HepG2 (cell line): ENCODE measurements at regions not wholly inside any gene's neighbourhood (a gene's known extent, or its start where the extent isn't known, plus 50 kb on each side); places are given as distances from the start of the nearest gene placed in this dataset.

ENCODE experiments used
- ATAC-seq: fragments of 200-7000 bp; cut with Tn5 transposase; 3 replicates; pipeline ENCODE4 v1.9.1; 2020; ENCODE audit warnings: mild to moderate bottlenecking, moderate library complexity
- BruUV-seq: library from RNA; stranded (reverse); fragments of 400-500 nt; replicated peaks from 2 replicates; lab custom pipeline; 2021; lab: Mats Ljungman, UMichigan
- CTCF ChIA-PET: fragments of 300-600 bp; formaldehyde crosslinking; extraction: SDS; loops from one replicate; lab custom pipeline; 2021; ENCODE audit warnings: low total read pairs, inconsistent platforms, low intra/inter-chr PET ratio; lab: Yijun Ruan, JAX
- POLR2A ChIA-PET: fragments of 350-600 bp; sonication (Branson Sonifier 250); formaldehyde crosslinking; loops from one replicate; lab custom pipeline; 2020; ENCODE audit warnings: antibody characterized with exemption, inconsistent platforms; lab: Yijun Ruan, JAX
- DNase-seq: peaks from one replicate; pipeline ENCODE4 v3.0.0-alpha.2; 2015; ENCODE audit warnings: low spot score
- FAIRE-seq: peaks from 3 replicates; lab custom pipeline; 2011; peaks lifted over from hg19 to GRCh38; lab: Jason Lieb, UNC
- H2AFZ ChIP-seq: one replicate; pipeline ENCODE4 v1.6.1; 2011; ENCODE audit warnings: low read length, inconsistent platforms
- H3K27ac ChIP-seq: fragments of 300-600 bp; 3 replicates; pipeline ENCODE4 v1.8.0; 2011; ENCODE audit warnings: mixed run types, mild to moderate bottlenecking, mixed read lengths, low read length, inconsistent platforms; ENCODE audit not compliant: insufficient read depth; ENCODE audit errors: extremely low read length
- H3K27me3 ChIP-seq, 2 experiments: fragments of 200-600 bp in 1 of 2; 2 replicates in 1 of 2; 3 replicates in 1 of 2; pipeline versions ENCODE4 v1.6.0 to v1.8.0; 2011; ENCODE audit warnings: low read length in 2 of 2, mild to moderate bottlenecking in 2 of 2, moderate library complexity in 2 of 2, inconsistent platforms in 1 of 2; ENCODE audit not compliant: insufficient read depth in 2 of 2, control insufficient read depth in 1 of 2
- H3K36me3 ChIP-seq, 2 experiments: fragments of 200-600 bp in 1 of 2; replicated peaks in 1 of 2; 2 replicates in 1 of 2; 3 replicates in 1 of 2; pipeline versions ENCODE4 v1.5.1 to v1.8.0; 2011; ENCODE audit warnings: low read length in 2 of 2, inconsistent platforms in 1 of 2; ENCODE audit not compliant: insufficient read depth in 2 of 2, control insufficient read depth in 1 of 2
- H3K4me1 ChIP-seq: 2 replicates; pipeline ENCODE4 v1.5.1; 2012; ENCODE audit warnings: low read length, inconsistent platforms; ENCODE audit not compliant: insufficient read depth
- H3K4me2 ChIP-seq: 2 replicates; pipeline ENCODE4 v1.6.0; 2011; ENCODE audit warnings: low read depth, low read length, inconsistent platforms
- H3K4me3 ChIP-seq, 3 experiments: fragments of 200-600 bp in 1 of 3; sonication (generic), shearing (Covaris generic) in 1 of 3; replicated peaks in 1 of 3; 2 replicates each; pipeline ENCODE4 v1.5.1; 2011 to 2016; ENCODE audit warnings: low read length in 3 of 3, inconsistent platforms in 2 of 3, low read depth in 2 of 3, mild to moderate bottlenecking in 2 of 3, control low read depth in 1 of 3, mixed read lengths in 1 of 3; ENCODE audit not compliant: insufficient read depth in 1 of 3
- H3K79me2 ChIP-seq: one replicate; pipeline ENCODE4 v1.6.1; 2011; ENCODE audit warnings: low read length, inconsistent platforms; ENCODE audit not compliant: insufficient read depth
- H3K9ac ChIP-seq: 2 replicates; pipeline ENCODE4 v1.6.0; 2011; ENCODE audit warnings: mild to moderate bottlenecking, low read depth, low read length, inconsistent platforms; ENCODE audit not compliant: insufficient read depth
- H3K9me3 ChIP-seq: 2 replicates; pipeline ENCODE4 v1.5.1; 2012; ENCODE audit warnings: mild to moderate bottlenecking, low read length
- H4K20me1 ChIP-seq: 2 replicates; pipeline ENCODE4 v1.6.0; 2011; ENCODE audit warnings: inconsistent platforms, mild to moderate bottlenecking, low read length, moderate library complexity; ENCODE audit not compliant: insufficient read depth
- HNF1A ChIP-seq, 2 experiments: sonication (generic) in 1 of 2; formaldehyde crosslinking in 1 of 2; IDR thresholded peaks; 2 replicates each; pipeline versions ENCODE4 v1.4.0 to v1.6.1; 2016 to 2020; ENCODE audit warnings: borderline replicate concordance in 1 of 2, low read depth in 1 of 2, mild to moderate bottlenecking in 1 of 2, missing genetic modification reagents in 1 of 2
- MIER2 ChIP-seq: IDR thresholded peaks from 2 replicates; pipeline ENCODE4 v1.6.1; 2016; ENCODE audit warnings: missing biosample characterization, missing genetic modification reagents
- NR2C2 ChIP-seq: sonication (generic); formaldehyde crosslinking; IDR thresholded peaks from 2 replicates; pipeline ENCODE4 v1.4.0; 2020; ENCODE audit warnings: missing genetic modification reagents, mild to moderate bottlenecking, moderate library complexity, borderline replicate concordance
- PCBP1 ChIP-seq: fragments of 200-400 bp; formaldehyde crosslinking; IDR thresholded peaks from 2 replicates; pipeline ENCODE4 v1.6.1; 2017; ENCODE audit warnings: mild to moderate bottlenecking, low read depth, low read length, borderline replicate concordance
- SMARCE1 ChIP-seq: fragments of 450-650 bp; IDR thresholded peaks from 2 replicates; pipeline ENCODE4 v1.6.1; 2017; ENCODE audit warnings: borderline replicate concordance
- SP140L ChIP-seq: sonication (generic); formaldehyde crosslinking; IDR thresholded peaks from 2 replicates; pipeline ENCODE4 v1.4.0; 2020; ENCODE audit warnings: missing genetic modification reagents, borderline replicate concordance
- TP53 ChIP-seq: sonication (generic); formaldehyde crosslinking; conservative IDR thresholded peaks from 2 replicates; pipeline ENCODE4 v1.4.0; 2020; ENCODE audit warnings: missing genetic modification reagents
- ZFP91 ChIP-seq: sonication (generic); formaldehyde crosslinking; IDR thresholded peaks from 2 replicates; pipeline ENCODE4 v1.9.0; 2022; ENCODE audit warnings: missing genetic modification reagents, mild to moderate bottlenecking, borderline replicate concordance
- ZNF784 ChIP-seq: sonication (generic); formaldehyde crosslinking; IDR thresholded peaks from 2 replicates; pipeline ENCODE4 v1.5.1; 2020; ENCODE audit warnings: missing genetic modification reagents, mild to moderate bottlenecking, borderline replicate concordance
- ZSCAN22 ChIP-seq: sonication (generic); formaldehyde crosslinking; IDR thresholded peaks from 2 replicates; pipeline ENCODE4 v1.4.0; 2020; ENCODE audit warnings: mild to moderate bottlenecking, missing genetic modification reagents
- WGBS: methylation state at CpG from one replicate; pipeline ENCODE4 v1.1.6; 2017; ENCODE audit warnings: low lambda C conversion rate; 5-methylcytosine and 5-hydroxymethylcytosine counted together
- in situ Hi-C: cut with HindIII; loops from 2 replicates; pipeline ENCODE4 v1.10.0; 2017; ENCODE audit warnings: low pct_unique_long_range_greater_than_20kb; ENCODE audit not compliant: extremely low pct_ligation_motif_present
- intact Hi-C: fragments of 100-400 bp; cut with micrococcal nuclease; formaldehyde crosslinking; loops from one replicate; pipeline ENCODE4 v1.10.0; 2022; ENCODE audit not compliant: unreplicated experiment
- TF ChIP-seq, protein P1 (sequence below): sonication (generic); formaldehyde crosslinking; conservative IDR thresholded peaks from 2 replicates; pipeline ENCODE4 v1.4.0; 2020; ENCODE audit warnings: missing genetic modification reagents
- TF ChIP-seq, protein P2 (sequence below): sonication (generic); formaldehyde crosslinking; IDR thresholded peaks from 2 replicates; pipeline ENCODE4 v1.5.0; 2020; ENCODE audit warnings: mild to moderate bottlenecking, missing genetic modification reagents, moderate library complexity

DNA sequence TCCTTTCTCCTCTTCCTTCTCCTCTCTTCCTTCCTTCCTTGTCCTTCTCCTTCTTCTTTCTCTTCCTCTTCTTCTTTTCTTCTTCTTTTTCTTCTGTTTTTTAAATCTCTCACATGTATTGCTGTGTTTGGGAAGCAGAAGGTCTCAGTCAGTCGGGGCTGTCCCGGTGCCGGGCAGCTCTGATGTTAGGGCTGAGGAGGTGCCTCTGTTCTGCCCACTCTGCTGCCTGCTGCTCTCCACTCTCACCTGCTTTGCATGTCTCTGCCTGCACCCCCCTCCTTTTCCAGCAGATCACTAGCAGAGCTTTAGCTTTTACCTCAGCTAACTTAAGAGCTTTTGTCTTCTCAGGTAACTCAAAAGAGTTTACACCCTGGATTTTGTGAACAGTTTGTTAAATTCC is 276.6 kb downstream of the CHRM3 start:
- H3K79me2 ChIP-seq = no peaks in the 10 kb centered on the region
- BruUV-seq = no TSS peak
- no peaks in the 10 kb centered on the region for H3K36me3 ChIP-seq
- DNase-seq = no peak
- no peak overlapping the region for H3K27ac ChIP-seq
- WGBS = 44% methylated on average over 3 of the region's 3 CpGs
- no peak for FAIRE-seq
- H3K4me1 ChIP-seq = no peaks in the 10 kb centered on the region
- CTCF ChIA-PET = no interaction called here
- no peak overlapping the region for H3K4me2 ChIP-seq
- no peak overlapping the region for H2AFZ ChIP-seq
- POLR2A ChIA-PET = no interaction called here
- H3K27me3 ChIP-seq = no peaks in the 10 kb centered on the region
- in situ Hi-C loops (no loop called here), intact Hi-C loops (no loop called here)
- H3K9ac ChIP-seq = no peak overlapping the region
- H3K9me3 ChIP-seq = peaks cover 41% of the 10 kb centered on the region
- no peaks in the 10 kb centered on the region for H4K20me1 ChIP-seq
- H3K4me3 ChIP-seq = no peak overlapping the region
- ATAC-seq = no peak
- TF ChIP-seq ZSCAN22 (CRISPR knock-in tag) = no peak
- no peak for TF ChIP-seq TP53
- TF ChIP-seq ZFP91 (CRISPR knock-in tag) = no peak
- no peak for TF ChIP-seq SP140L (CRISPR knock-in tag)
- no peak for TF ChIP-seq HNF1A (IDR thresholded peaks at IDR 0.05; ENCODE audit: low read depth)
- TF ChIP-seq HNF1A (CRISPR knock-in tag; IDR thresholded peaks at IDR 0.05; ENCODE audit: borderline replicate concordance) = no peak
- no peak for TF ChIP-seq MIER2 (CRISPR knock-in tag)
- TF ChIP-seq, protein P1, sequence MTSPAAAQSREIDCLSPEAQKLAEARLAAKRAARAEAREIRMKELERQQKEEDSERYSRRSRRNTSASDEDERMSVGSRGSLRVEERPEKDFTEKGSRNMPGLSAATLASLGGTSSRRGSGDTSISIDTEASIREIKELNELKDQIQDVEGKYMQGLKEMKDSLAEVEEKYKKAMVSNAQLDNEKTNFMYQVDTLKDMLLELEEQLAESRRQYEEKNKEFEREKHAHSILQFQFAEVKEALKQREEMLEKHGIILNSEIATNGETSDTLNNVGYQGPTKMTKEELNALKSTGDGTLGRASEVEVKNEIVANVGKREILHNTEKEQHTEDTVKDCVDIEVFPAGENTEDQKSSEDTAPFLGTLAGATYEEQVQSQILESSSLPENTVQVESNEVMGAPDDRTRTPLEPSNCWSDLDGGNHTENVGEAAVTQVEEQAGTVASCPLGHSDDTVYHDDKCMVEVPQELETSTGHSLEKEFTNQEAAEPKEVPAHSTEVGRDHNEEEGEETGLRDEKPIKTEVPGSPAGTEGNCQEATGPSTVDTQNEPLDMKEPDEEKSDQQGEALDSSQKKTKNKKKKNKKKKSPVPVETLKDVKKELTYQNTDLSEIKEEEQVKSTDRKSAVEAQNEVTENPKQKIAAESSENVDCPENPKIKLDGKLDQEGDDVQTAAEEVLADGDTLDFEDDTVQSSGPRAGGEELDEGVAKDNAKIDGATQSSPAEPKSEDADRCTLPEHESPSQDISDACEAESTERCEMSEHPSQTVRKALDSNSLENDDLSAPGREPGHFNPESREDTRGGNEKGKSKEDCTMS (CRISPR knock-in tag) = no peak
- TF ChIP-seq, protein P2, sequence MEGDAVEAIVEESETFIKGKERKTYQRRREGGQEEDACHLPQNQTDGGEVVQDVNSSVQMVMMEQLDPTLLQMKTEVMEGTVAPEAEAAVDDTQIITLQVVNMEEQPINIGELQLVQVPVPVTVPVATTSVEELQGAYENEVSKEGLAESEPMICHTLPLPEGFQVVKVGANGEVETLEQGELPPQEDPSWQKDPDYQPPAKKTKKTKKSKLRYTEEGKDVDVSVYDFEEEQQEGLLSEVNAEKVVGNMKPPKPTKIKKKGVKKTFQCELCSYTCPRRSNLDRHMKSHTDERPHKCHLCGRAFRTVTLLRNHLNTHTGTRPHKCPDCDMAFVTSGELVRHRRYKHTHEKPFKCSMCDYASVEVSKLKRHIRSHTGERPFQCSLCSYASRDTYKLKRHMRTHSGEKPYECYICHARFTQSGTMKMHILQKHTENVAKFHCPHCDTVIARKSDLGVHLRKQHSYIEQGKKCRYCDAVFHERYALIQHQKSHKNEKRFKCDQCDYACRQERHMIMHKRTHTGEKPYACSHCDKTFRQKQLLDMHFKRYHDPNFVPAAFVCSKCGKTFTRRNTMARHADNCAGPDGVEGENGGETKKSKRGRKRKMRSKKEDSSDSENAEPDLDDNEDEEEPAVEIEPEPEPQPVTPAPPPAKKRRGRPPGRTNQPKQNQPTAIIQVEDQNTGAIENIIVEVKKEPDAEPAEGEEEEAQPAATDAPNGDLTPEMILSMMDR (CRISPR knock-in tag) = no peak
- TF ChIP-seq PCBP1 = no peak
- TF ChIP-seq NR2C2 (CRISPR knock-in tag) = no peak
- TF ChIP-seq SMARCE1 = no peak
- no peak for TF ChIP-seq ZNF784 (CRISPR knock-in tag)
